ENCODE measurements at regions not wholly inside any gene's neighbourhood (a gene's known extent, or its start where the extent isn't known, plus 50 kb on each side); places are given as distances from the start of the nearest gene placed in this dataset.

GRCh38 chr22:27135031-27135981 lies 477.9 kb downstream of the MIAT start:
- TF ChIP-seq, protein P1, sequence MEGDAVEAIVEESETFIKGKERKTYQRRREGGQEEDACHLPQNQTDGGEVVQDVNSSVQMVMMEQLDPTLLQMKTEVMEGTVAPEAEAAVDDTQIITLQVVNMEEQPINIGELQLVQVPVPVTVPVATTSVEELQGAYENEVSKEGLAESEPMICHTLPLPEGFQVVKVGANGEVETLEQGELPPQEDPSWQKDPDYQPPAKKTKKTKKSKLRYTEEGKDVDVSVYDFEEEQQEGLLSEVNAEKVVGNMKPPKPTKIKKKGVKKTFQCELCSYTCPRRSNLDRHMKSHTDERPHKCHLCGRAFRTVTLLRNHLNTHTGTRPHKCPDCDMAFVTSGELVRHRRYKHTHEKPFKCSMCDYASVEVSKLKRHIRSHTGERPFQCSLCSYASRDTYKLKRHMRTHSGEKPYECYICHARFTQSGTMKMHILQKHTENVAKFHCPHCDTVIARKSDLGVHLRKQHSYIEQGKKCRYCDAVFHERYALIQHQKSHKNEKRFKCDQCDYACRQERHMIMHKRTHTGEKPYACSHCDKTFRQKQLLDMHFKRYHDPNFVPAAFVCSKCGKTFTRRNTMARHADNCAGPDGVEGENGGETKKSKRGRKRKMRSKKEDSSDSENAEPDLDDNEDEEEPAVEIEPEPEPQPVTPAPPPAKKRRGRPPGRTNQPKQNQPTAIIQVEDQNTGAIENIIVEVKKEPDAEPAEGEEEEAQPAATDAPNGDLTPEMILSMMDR (conservative IDR thresholded peaks at IDR 0.05): no peak
- Mint-ChIP-seq H3K4me1 (peaks cover 30% of the 10 kb centered on the region), H3K27me3 (ENCODE audit: low read depth) (no peaks in the 10 kb centered on the region), H3K4me3 (no peak overlapping the region), H3K27ac (ENCODE audit: unreplicated experiment) (no peak overlapping the region), H3K9me3 (no peaks in the 10 kb centered on the region), H3K36me3 (ENCODE audit: low read depth) (no peaks in the 10 kb centered on the region)
- no peak for DNase-seq (ENCODE audit: low read depth, low spot score)

DNA sequence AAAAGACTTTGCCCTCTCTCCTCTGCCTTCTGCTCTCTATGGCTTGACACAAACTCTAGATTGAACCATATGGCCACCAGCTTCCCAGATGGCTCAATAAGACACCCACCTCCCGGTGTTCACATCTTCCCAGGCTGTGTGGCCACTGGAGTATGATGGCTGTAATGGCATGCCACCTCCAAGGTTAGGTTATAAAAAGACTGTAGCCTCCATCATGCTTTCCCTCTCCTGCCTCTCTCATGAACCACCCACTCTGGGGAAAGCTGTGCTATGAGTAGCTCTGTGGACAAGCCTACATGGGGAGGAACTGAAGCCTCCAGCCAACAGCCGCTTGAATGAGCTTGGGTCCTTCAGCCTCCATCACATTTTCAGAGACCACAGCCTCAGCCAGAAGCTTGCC lies 479.2 kb downstream of the MIAT start:
- DNase-seq (ENCODE audit: low read depth, low spot score): no peak
- Mint-ChIP-seq H3K36me3 (ENCODE audit: low read depth) (no peaks in the 10 kb centered on the region), H3K4me3 (no peak overlapping the region), H3K27ac (ENCODE audit: unreplicated experiment) (no peak overlapping the region), H3K4me1 (peaks cover 30% of the 10 kb centered on the region), H3K9me3 (no peaks in the 10 kb centered on the region), H3K27me3 (ENCODE audit: low read depth) (no peaks in the 10 kb centered on the region)
- TF ChIP-seq, protein P1 (conservative IDR thresholded peaks at IDR 0.05): no peak

DNA sequence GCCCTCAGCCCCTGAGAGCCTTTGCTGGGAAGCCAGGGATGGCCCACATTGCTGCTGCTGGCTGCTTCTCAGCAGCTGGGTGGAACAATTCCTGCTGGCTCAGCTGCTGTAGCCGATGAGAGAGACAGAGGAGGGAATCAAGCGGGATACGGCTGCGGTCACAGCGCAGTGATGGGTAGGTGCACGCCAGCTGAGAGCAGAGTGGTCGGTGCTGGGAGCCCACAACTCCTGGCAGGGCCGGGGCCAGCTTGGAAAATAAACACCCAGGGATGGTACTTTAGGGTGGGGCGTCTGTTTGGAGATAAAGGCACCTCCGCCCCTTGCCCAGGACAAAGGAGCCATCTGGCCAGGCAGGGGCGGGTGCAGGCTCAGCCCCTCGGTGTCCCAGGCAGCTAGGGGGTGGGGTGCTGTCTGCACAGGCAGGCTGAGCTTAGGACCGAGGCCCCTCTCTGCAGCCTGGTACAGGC lies 480.5 kb downstream of the MIAT start:
- Mint-ChIP-seq H3K4me1 (peaks cover 30% of the 10 kb centered on the region), H3K27me3 (ENCODE audit: low read depth) (peaks cover under 1% of the 10 kb centered on the region), H3K27ac (ENCODE audit: unreplicated experiment) (no peak overlapping the region), H3K4me3 (no peak overlapping the region), H3K36me3 (ENCODE audit: low read depth) (no peaks in the 10 kb centered on the region), H3K9me3 (no peaks in the 10 kb centered on the region)
- no peak for DNase-seq (ENCODE audit: low read depth, low spot score)
- TF ChIP-seq, protein P1 (conservative IDR thresholded peaks at IDR 0.05): no peak

DNA sequence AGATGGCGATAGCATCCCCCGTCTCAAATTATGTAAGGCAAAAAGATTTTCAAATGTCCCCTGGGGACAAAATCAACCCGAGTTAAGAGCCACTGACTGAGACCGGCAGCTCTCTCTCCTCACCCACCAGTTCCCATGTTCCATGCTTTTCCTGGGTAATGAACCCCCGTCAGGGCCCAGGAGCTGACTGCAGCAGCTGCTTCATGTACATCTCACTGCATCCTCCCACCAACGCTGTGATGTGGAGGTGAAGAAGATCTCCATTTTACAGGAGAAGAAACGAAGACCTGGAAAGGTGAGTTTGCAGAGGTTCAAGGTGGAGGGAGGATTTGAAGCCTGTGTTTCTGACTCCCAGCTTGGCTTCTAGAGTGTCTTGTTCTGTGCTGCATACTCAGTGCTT lies 481.1 kb downstream of the MIAT start:
- Mint-ChIP-seq H3K9me3 (no peaks in the 10 kb centered on the region), H3K4me3 (no peak overlapping the region), H3K27me3 (ENCODE audit: low read depth) (peaks cover 3% of the 10 kb centered on the region), H3K4me1 (peaks cover 25% of the 10 kb centered on the region), H3K27ac (ENCODE audit: unreplicated experiment) (no peak overlapping the region), H3K36me3 (ENCODE audit: low read depth) (no peaks in the 10 kb centered on the region)
- TF ChIP-seq, protein P1 (conservative IDR thresholded peaks at IDR 0.05): no peak
- no peak for DNase-seq (ENCODE audit: low read depth, low spot score)

GRCh38 chr22:27139935-27140511 lies 482.6 kb downstream of the MIAT start:
- H3K4me3 Mint-ChIP-seq: no peak overlapping the region
- H3K27me3 Mint-ChIP-seq (ENCODE audit: low read depth): peaks cover 3% of the 10 kb centered on the region
- TF ChIP-seq, protein P1 (conservative IDR thresholded peaks at IDR 0.05): no peak
- H3K9me3 Mint-ChIP-seq: no peaks in the 10 kb centered on the region
- H3K27ac Mint-ChIP-seq (ENCODE audit: unreplicated experiment): no peak overlapping the region
- DNase-seq (ENCODE audit: low read depth, low spot score): no peak
- peaks cover 13% of the 10 kb centered on the region for H3K4me1 Mint-ChIP-seq
- H3K36me3 Mint-ChIP-seq (ENCODE audit: low read depth): no peaks in the 10 kb centered on the region
